SK-N-SH (cell line): ENCODE measurements at regions not wholly inside any gene's neighbourhood (a gene's known extent, or its start where the extent isn't known, plus 50 kb on each side); places are given as distances from the start of the nearest gene placed in this dataset.

Experiments used
- CTCF ChIA-PET: fragments of 300-600, 350-600 bp; formaldehyde crosslinking; extraction: SDS; loops from one replicate; lab custom pipeline; 2021; lab: Yijun Ruan, JAX
- POLR2A ChIA-PET: fragments of 350-600 bp; sonication (Branson Sonifier 250); formaldehyde crosslinking; extraction: SDS; loops from one replicate; lab custom pipeline; 2020; ENCODE audit warnings: antibody characterized with exemption, inconsistent platforms; lab: Yijun Ruan, JAX
- DNase-seq: peaks from one replicate; pipeline ENCODE4 v3.0.0; 2012
- H2AFZ ChIP-seq: fragments of 200-600 bp; sonication (generic); 2 replicates; pipeline ENCODE4 v1.8.1; 2016; ENCODE audit warnings: antibody characterized with exemption, mild to moderate bottlenecking, low read depth
- H3F3A ChIP-seq: fragments of 200-600 bp; sonication (generic); replicated peaks from 2 replicates; pipeline ENCODE3; 2016; ENCODE audit warnings: antibody characterized with exemption, mild to moderate bottlenecking; ENCODE audit not compliant: insufficient read depth
- H3K27ac ChIP-seq, 2 experiments: fragments of 200-500 bp in 1 of 2; fragments of 200-600 bp in 1 of 2; sonication (Bioruptor generic) in 1 of 2; sonication (generic), shearing (Covaris generic) in 1 of 2; 2 replicates each; pipeline versions ENCODE4 v1.5.1 to v1.6.1; 2014 to 2016; ENCODE audit warnings: low read depth in 2 of 2, inconsistent platforms in 1 of 2, low read length in 1 of 2, mild to moderate bottlenecking in 1 of 2, mixed read lengths in 1 of 2
- H3K27me3 ChIP-seq: fragments of 200-600 bp; sonication (generic), shearing (Covaris generic); 2 replicates; pipeline ENCODE4 v1.6.1; 2016; ENCODE audit warnings: mixed run types; ENCODE audit not compliant: insufficient read depth
- H3K36me3 ChIP-seq, 2 experiments: fragments of 200-500 bp in 1 of 2; fragments of 200-600 bp in 1 of 2; sonication (Bioruptor generic) in 1 of 2; sonication (generic) in 1 of 2; replicated peaks in 1 of 2; 2 replicates each; pipeline versions ENCODE3 to v1.5.1; 2014 to 2016; ENCODE audit warnings: low read length in 1 of 2, mild to moderate bottlenecking in 1 of 2; ENCODE audit not compliant: insufficient read depth in 2 of 2, control insufficient read depth in 1 of 2
- H3K4me1 ChIP-seq, 2 experiments: fragments of 200-500 bp in 1 of 2; fragments of 200-600 bp in 1 of 2; sonication (Bioruptor generic) in 1 of 2; sonication (generic), shearing (Covaris generic) in 1 of 2; 2 replicates each; pipeline versions ENCODE4 v1.5.1 to v1.6.1; 2014 to 2016; ENCODE audit warnings: low read depth in 1 of 2, low read length in 1 of 2, mixed run types in 1 of 2; ENCODE audit not compliant: insufficient read depth in 2 of 2, control insufficient read depth in 1 of 2
- H3K4me2 ChIP-seq: fragments of 200-600 bp; sonication (generic), shearing (Covaris generic); 2 replicates; pipeline ENCODE4 v1.6.1; 2017; ENCODE audit warnings: mixed run types
- H3K4me3 ChIP-seq, 2 experiments: fragments of 200-500 bp in 1 of 2; fragments of 200-600 bp in 1 of 2; sonication (Bioruptor generic) in 1 of 2; sonication (generic), shearing (Covaris generic) in 1 of 2; 2 replicates each; pipeline versions ENCODE4 v1.5.1 to v1.8.1; 2014 to 2016; ENCODE audit warnings: low read depth in 2 of 2, inconsistent platforms in 1 of 2, low read length in 1 of 2, mild to moderate bottlenecking in 1 of 2, mixed read lengths in 1 of 2, moderate library complexity in 1 of 2
- H3K79me2 ChIP-seq: fragments of 200-600 bp; sonication (generic); 2 replicates; pipeline ENCODE4 v1.8.1; 2017; ENCODE audit warnings: mild to moderate bottlenecking; ENCODE audit not compliant: insufficient read depth
- H3K9ac ChIP-seq: fragments of 200-600 bp; sonication (generic); 2 replicates; pipeline ENCODE4 v1.6.1; 2017; ENCODE audit warnings: mixed run types
- H3K9me2 ChIP-seq: fragments of 200-600 bp; sonication (generic); 2 replicates; pipeline ENCODE4 v1.6.1; 2017; ENCODE audit warnings: mixed run types
- H3K9me3 ChIP-seq: fragments of 200-600 bp; sonication (generic); 2 replicates; pipeline ENCODE4 v1.6.1; 2017; ENCODE audit warnings: mixed run types, mild to moderate bottlenecking, moderate library complexity
- H4K20me1 ChIP-seq: fragments of 200-600 bp; sonication (generic); 2 replicates; pipeline ENCODE4 v1.6.1; 2017; ENCODE audit warnings: mild to moderate bottlenecking, mixed run types; ENCODE audit not compliant: insufficient read depth
- EZH2phosphoT487 ChIP-seq: fragments of 200-600 bp; sonication (generic); IDR thresholded peaks from 2 replicates; pipeline ENCODE4 v1.6.1; 2017; ENCODE audit warnings: low read depth, mixed run types, mild to moderate bottlenecking, antibody characterized with exemption, moderate library complexity, borderline replicate concordance
- FOXJ3 ChIP-seq: sonication (generic); formaldehyde crosslinking; IDR thresholded peaks from 2 replicates; pipeline ENCODE4 v1.5.1; 2020; ENCODE audit warnings: mild to moderate bottlenecking, missing genetic modification reagents
- GABPA ChIP-seq: IDR thresholded peaks from 2 replicates; pipeline ENCODE4 v1.4.0; 2012; ENCODE audit warnings: low read depth, mild to moderate bottlenecking
- GATA2 ChIP-seq: sonication (generic); formaldehyde crosslinking; IDR thresholded peaks from 2 replicates; pipeline ENCODE4 v1.5.0; 2020; ENCODE audit warnings: mild to moderate bottlenecking, missing genetic modification reagents
- MEF2A ChIP-seq: IDR thresholded peaks from 2 replicates; pipeline ENCODE4 v1.4.0; 2012; ENCODE audit warnings: low read depth, borderline replicate concordance
- MXI1 ChIP-seq: IDR thresholded peaks from 2 replicates; pipeline ENCODE4 v1.6.1; 2012; ENCODE audit warnings: mild to moderate bottlenecking, low read depth, low read length, improper control_type of control experiment
- NFIC ChIP-seq: IDR thresholded peaks from 2 replicates; pipeline ENCODE4 v1.4.0; 2012; ENCODE audit warnings: borderline replicate concordance
- POLR2AphosphoS5 ChIP-seq: IDR thresholded peaks from 2 replicates; pipeline ENCODE4 v1.6.1; 2012; ENCODE audit warnings: low read depth, low read length
- REST ChIP-seq: IDR thresholded peaks from 2 replicates; pipeline ENCODE4 v1.6.1; 2012; ENCODE audit warnings: mild to moderate bottlenecking, low read depth, low read length, moderate library complexity
- RFX5 ChIP-seq: IDR thresholded peaks from 2 replicates; pipeline ENCODE4 v1.6.1; 2012; ENCODE audit warnings: mild to moderate bottlenecking, improper control_type of control experiment, low read length
- RXRA ChIP-seq: IDR thresholded peaks from 2 replicates; pipeline ENCODE4 v1.4.0; 2012; ENCODE audit warnings: low read depth, mild to moderate bottlenecking, borderline replicate concordance
- TCF12 ChIP-seq: IDR thresholded peaks from 2 replicates; pipeline ENCODE4 v1.4.0; 2012
- USF2 ChIP-seq: fragments of 150-350 bp; IDR thresholded peaks from 2 replicates; pipeline ENCODE4 v1.6.1; 2017; ENCODE audit warnings: antibody characterized with exemption, low read length, low read depth, borderline replicate concordance
- YY1 ChIP-seq: IDR thresholded peaks from 2 replicates; pipeline ENCODE4 v1.4.0; 2012; ENCODE audit warnings: low read depth, mild to moderate bottlenecking
- WGBS: methylation state at CpG from one replicate; pipeline ENCODE4 v1.1.6; 2017; ENCODE audit warnings: low lambda C conversion rate; 5-methylcytosine and 5-hydroxymethylcytosine counted together
- TF ChIP-seq, protein P1 (sequence below): IDR thresholded peaks from 2 replicates; pipeline ENCODE4 v1.4.0; 2012; ENCODE audit warnings: low read depth
- TF ChIP-seq, protein P2 (sequence below): fragments of 150-350 bp; IDR thresholded peaks from 2 replicates; pipeline ENCODE4 v1.6.1; 2016; ENCODE audit warnings: mild to moderate bottlenecking, low read depth, low read length
- TF ChIP-seq, protein P3 (sequence below): IDR thresholded peaks from 2 replicates; pipeline ENCODE4 v1.4.0; 2012; ENCODE audit warnings: low read depth, borderline replicate concordance
- TF ChIP-seq, protein P4 (sequence below): IDR thresholded peaks from 2 replicates; pipeline ENCODE4 v1.4.0; 2012; ENCODE audit warnings: low read depth, borderline replicate concordance

DNA sequence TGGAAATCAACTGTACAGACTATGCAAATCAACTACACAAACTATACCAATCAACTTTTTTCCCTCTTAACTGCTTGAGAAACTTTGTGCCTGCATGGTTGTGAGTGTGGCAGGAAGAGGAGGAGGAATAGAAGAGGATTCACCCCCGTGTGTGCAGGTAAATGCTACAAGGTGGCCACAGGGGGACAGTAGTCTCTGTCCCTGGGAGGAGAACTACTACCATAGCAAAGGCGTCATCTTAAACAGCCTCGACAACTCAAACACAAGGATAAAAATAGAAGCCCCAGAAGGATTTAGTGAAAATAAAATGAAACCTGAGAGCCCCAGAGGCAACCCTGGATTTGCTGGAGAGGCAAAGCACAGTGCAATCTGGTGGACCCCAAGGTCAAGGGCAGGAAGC is 199.5 kb upstream of the DYNLRB2 start (continued):
- TF ChIP-seq, protein P1, sequence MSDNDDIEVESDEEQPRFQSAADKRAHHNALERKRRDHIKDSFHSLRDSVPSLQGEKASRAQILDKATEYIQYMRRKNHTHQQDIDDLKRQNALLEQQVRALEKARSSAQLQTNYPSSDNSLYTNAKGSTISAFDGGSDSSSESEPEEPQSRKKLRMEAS = no peak
- TF ChIP-seq RFX5 = no peak

DNA sequence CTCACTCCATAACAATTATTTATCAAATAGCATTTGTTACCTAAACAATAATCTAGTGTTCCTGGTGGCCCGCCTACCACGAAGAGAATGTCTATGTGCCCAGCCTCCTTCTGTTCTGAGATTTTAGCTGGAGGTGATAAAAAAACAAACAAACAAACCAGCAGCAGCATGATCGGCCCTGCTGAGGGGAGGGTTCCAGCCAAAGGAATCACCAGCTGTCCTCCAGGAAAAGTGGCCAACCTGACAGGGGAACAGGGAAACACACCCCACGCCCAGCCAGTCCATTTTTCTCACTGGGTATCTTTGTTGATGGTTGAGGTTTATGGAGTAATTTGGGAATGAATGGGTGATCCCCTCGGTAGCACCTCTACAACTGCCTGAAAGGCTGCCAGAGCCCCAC is 203.0 kb upstream of the DYNLRB2 start:
- no peaks in the 10 kb centered on the region for H3K27me3 ChIP-seq
- no peak overlapping the region for H3K4me3 ChIP-seq
- H3K36me3 ChIP-seq = no peaks in the 10 kb centered on the region
- H3K79me2 ChIP-seq = no peaks in the 10 kb centered on the region
- TF ChIP-seq MEF2A (no peak), MXI1 (no peak), REST (no peak), USF2 (no peak), NFIC (no peak), YY1 (no peak), GATA2 (CRISPR knock-in tag) (no peak), GABPA (no peak), EZH2phosphoT487 (no peak), RFX5 (no peak), POLR2AphosphoS5 (no peak), FOXJ3 (CRISPR knock-in tag) (no peak), TCF12 (no peak), RXRA (no peak)
- TF ChIP-seq, protein P2, sequence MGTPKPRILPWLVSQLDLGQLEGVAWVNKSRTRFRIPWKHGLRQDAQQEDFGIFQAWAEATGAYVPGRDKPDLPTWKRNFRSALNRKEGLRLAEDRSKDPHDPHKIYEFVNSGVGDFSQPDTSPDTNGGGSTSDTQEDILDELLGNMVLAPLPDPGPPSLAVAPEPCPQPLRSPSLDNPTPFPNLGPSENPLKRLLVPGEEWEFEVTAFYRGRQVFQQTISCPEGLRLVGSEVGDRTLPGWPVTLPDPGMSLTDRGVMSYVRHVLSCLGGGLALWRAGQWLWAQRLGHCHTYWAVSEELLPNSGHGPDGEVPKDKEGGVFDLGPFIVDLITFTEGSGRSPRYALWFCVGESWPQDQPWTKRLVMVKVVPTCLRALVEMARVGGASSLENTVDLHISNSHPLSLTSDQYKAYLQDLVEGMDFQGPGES = no peak
- TF ChIP-seq, protein P3, sequence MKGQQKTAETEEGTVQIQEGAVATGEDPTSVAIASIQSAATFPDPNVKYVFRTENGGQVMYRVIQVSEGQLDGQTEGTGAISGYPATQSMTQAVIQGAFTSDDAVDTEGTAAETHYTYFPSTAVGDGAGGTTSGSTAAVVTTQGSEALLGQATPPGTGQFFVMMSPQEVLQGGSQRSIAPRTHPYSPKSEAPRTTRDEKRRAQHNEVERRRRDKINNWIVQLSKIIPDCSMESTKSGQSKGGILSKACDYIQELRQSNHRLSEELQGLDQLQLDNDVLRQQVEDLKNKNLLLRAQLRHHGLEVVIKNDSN = no peak
- TF ChIP-seq, protein P1 = no peak
- TF ChIP-seq, protein P4, sequence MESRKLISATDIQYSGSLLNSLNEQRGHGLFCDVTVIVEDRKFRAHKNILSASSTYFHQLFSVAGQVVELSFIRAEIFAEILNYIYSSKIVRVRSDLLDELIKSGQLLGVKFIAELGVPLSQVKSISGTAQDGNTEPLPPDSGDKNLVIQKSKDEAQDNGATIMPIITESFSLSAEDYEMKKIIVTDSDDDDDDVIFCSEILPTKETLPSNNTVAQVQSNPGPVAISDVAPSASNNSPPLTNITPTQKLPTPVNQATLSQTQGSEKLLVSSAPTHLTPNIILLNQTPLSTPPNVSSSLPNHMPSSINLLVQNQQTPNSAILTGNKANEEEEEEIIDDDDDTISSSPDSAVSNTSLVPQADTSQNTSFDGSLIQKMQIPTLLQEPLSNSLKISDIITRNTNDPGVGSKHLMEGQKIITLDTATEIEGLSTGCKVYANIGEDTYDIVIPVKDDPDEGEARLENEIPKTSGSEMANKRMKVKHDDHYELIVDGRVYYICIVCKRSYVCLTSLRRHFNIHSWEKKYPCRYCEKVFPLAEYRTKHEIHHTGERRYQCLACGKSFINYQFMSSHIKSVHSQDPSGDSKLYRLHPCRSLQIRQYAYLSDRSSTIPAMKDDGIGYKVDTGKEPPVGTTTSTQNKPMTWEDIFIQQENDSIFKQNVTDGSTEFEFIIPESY = no peak
- no peak overlapping the region for H3K4me2 ChIP-seq
- no peaks in the 10 kb centered on the region for H3K9me2 ChIP-seq
- H4K20me1 ChIP-seq = no peaks in the 10 kb centered on the region
- no peaks in the 10 kb centered on the region for H3K4me1 ChIP-seq
- no peak overlapping the region for H2AFZ ChIP-seq
- ChIA-PET POLR2A (no interaction called here), CTCF (interaction anchor here (1.3 kb wide), 1 partner anchor 128 kb away, joined by 4 read pairs; no protein-coding TSS in a partner anchor)
- DNase-seq = no peak
- H3K27ac ChIP-seq = no peak overlapping the region
- H3F3A ChIP-seq = no peaks in the 10 kb centered on the region
- no peaks in the 10 kb centered on the region for H3K9me3 ChIP-seq
- WGBS = 26% methylated on average over 5 of the region's 5 CpGs
- no peak overlapping the region for H3K9ac ChIP-seq
